Thyroid gland (tissue), 4 donors: ENCODE measurements at regions not wholly inside any gene's neighbourhood (a gene's known extent, or its start where the extent isn't known, plus 50 kb on each side); places are given as distances from the start of the nearest gene placed in this dataset.

Experiments
- DNase-seq, 2 donors: peaks; one replicate each; pipeline ENCODE4 v3.0.0-alpha.2; 2019
- H3K27ac ChIP-seq, 3 donors: fragments of 200-600 bp; sonication (generic); 1 replicate in 2 of 3; 2 replicates in 1 of 3; pipeline ENCODE4 v1.5.1; 2016 to 2019; ENCODE audit warnings: mild to moderate bottlenecking in 1 of 3, moderate library complexity in 1 of 3
- H3K27me3 ChIP-seq: fragments of 200-600 bp; sonication (generic); one replicate; pipeline ENCODE4 v1.5.1; 2019
- H3K36me3 ChIP-seq, 2 donors: fragments of 200-600 bp; sonication (generic); one replicate each; pipeline ENCODE4 v1.5.1; 2016 to 2019
- H3K4me1 ChIP-seq, 2 donors: fragments of 200-600 bp; sonication (generic); one replicate each; pipeline ENCODE4 v1.5.1; 2017 to 2019
- H3K4me3 ChIP-seq, 3 donors: fragments of 200-600 bp; sonication (generic); replicated peaks in 1 of 3; 1 replicate in 2 of 3; 2 replicates in 1 of 3; pipeline ENCODE4 v1.5.1; 2016; ENCODE audit warnings: mild to moderate bottlenecking in 1 of 3
- H3K9me3 ChIP-seq: fragments of 200-600 bp; sonication (generic); one replicate; pipeline ENCODE4 v1.5.1; 2017
- CTCF ChIP-seq, 6 experiments: fragments of 200-600 bp in 3 of 6; fragments of 450-650 bp in 3 of 6; sonication (generic) in 3 of 6; IDR thresholded peaks; one replicate each; pipeline ENCODE4 v1.5.1; 2016 to 2019; ENCODE audit warnings: antibody characterized with exemption in 6 of 6, mild to moderate bottlenecking in 2 of 6, inconsistent platforms in 1 of 6, moderate library complexity in 1 of 6
- POLR2A ChIP-seq, 2 donors: fragments of 450-650 bp; IDR thresholded peaks; one replicate each; pipeline ENCODE4 v1.6.1; 2017; ENCODE audit warnings: antibody characterized with exemption in 2 of 2, mild to moderate bottlenecking in 2 of 2, moderate library complexity in 1 of 2
- WGBS, 2 donors: methylation state at CpG; one replicate each; pipeline ENCODE4 v1.1.5; 2017; 5-methylcytosine and 5-hydroxymethylcytosine counted together
- intact Hi-C: fragments of 100-400 bp; cut with DNase I; formaldehyde crosslinking; loops from one replicate; pipeline ENCODE4 v1.15.1; 2023

GRCh38 chr9:85157772-85158171, 488.2 kb downstream of the NTRK2 start:
- no peaks in the 10 kb centered on the region for H3K4me1 ChIP-seq
- 71 to 75% methylated on average over 6 of the region's 6 CpGs for WGBS, 2 donors
- no peak overlapping the region for H3K4me3 ChIP-seq
- intact Hi-C loops = no loop called here
- no peak for TF ChIP-seq CTCF (IDR thresholded peaks at IDR 0.05)
- TF ChIP-seq POLR2A (IDR thresholded peaks at IDR 0.05) = no peak
- DNase-seq = no peak
- no peaks in the 10 kb centered on the region for H3K36me3 ChIP-seq
- H3K9me3 ChIP-seq = no peaks in the 10 kb centered on the region
- H3K27me3 ChIP-seq = no peaks in the 10 kb centered on the region
- no peak overlapping the region for H3K27ac ChIP-seq

GRCh38 chr9:85156652-85157051, 487.1 kb downstream of the NTRK2 start:
- intact Hi-C loops = no loop called here

GRCh38 chr9:85155352-85155751, 485.8 kb downstream of the NTRK2 start:
- TF ChIP-seq POLR2A (IDR thresholded peaks at IDR 0.05) = no peak

More at GRCh38 chr9:85156652-85157051, 487.1 kb downstream of the NTRK2 start:
- Histone ChIP-seq H3K27me3 (no peaks in the 10 kb centered on the region), H3K4me3 (no peak overlapping the region), H3K4me1 (no peaks in the 10 kb centered on the region), H3K27ac (no peak overlapping the region), H3K36me3 (no peaks in the 10 kb centered on the region), H3K9me3 (no peaks in the 10 kb centered on the region)
- TF ChIP-seq CTCF (IDR thresholded peaks at IDR 0.05) (no peak), POLR2A (IDR thresholded peaks at IDR 0.05) (no peak)
- 81 to 84% methylated on average over 2 of the region's 2 CpGs for WGBS, 2 donors
- no peak for DNase-seq

GRCh38 chr9:85151741-85152140, 482.2 kb downstream of the NTRK2 start:
- 93 to 94% methylated on average over 5 of the region's 5 CpGs for WGBS, 2 donors

More at GRCh38 chr9:85155352-85155751, 485.8 kb downstream of the NTRK2 start:
- H3K4me3 ChIP-seq = no peak overlapping the region
- 73 to 80% methylated on average over 2 of the region's 2 CpGs for WGBS, 2 donors
- H3K4me1 ChIP-seq = no peaks in the 10 kb centered on the region
- intact Hi-C loops = no loop called here
- DNase-seq = no peak
- no peaks in the 10 kb centered on the region for H3K27me3 ChIP-seq
- H3K27ac ChIP-seq = no peak overlapping the region
- no peaks in the 10 kb centered on the region for H3K9me3 ChIP-seq
- H3K36me3 ChIP-seq = no peaks in the 10 kb centered on the region

GRCh38 chr9:85151162-85151561, 481.6 kb downstream of the NTRK2 start:
- intact Hi-C loops = no loop called here
- no peaks in the 10 kb centered on the region for H3K9me3 ChIP-seq
- no peaks in the 10 kb centered on the region for H3K4me1 ChIP-seq
- no peak overlapping the region for H3K4me3 ChIP-seq
- TF ChIP-seq POLR2A (IDR thresholded peaks at IDR 0.05) (no peak), CTCF (IDR thresholded peaks at IDR 0.05) (no peak)
- H3K36me3 ChIP-seq = no peaks in the 10 kb centered on the region
- 85 to 87% methylated on average over 3 of the region's 3 CpGs for WGBS, 2 donors
- no peaks in the 10 kb centered on the region for H3K27me3 ChIP-seq
- no peak overlapping the region for H3K27ac ChIP-seq
- no peak for DNase-seq

More at GRCh38 chr9:85151741-85152140, 482.2 kb downstream of the NTRK2 start:
- intact Hi-C loops = no loop called here
- no peaks in the 10 kb centered on the region for H3K9me3 ChIP-seq
- no peaks in the 10 kb centered on the region for H3K4me1 ChIP-seq
- no peaks in the 10 kb centered on the region for H3K36me3 ChIP-seq
- H3K27me3 ChIP-seq = no peaks in the 10 kb centered on the region
- no peak overlapping the region for H3K27ac ChIP-seq
- TF ChIP-seq CTCF (IDR thresholded peaks at IDR 0.05) (no peak), POLR2A (IDR thresholded peaks at IDR 0.05) (no peak)
- no peak for DNase-seq
- no peak overlapping the region for H3K4me3 ChIP-seq
